KMS-11 (cell line): ENCODE measurements at regions not wholly inside any gene's neighbourhood (a gene's known extent, or its start where the extent isn't known, plus 50 kb on each side); places are given as distances from the start of the nearest gene placed in this dataset.

Experiments
- H2AFZ ChIP-seq: fragments of 200-600 bp; sonication (generic); 2 replicates; pipeline ENCODE4 v1.6.1; 2016; ENCODE audit warnings: antibody characterized with exemption, mixed run types, low read depth
- H3K27ac ChIP-seq: fragments of 200-600 bp; sonication (generic); 2 replicates; pipeline ENCODE4 v1.6.1; 2016; ENCODE audit warnings: mild to moderate bottlenecking, mixed run types
- H3K27me3 ChIP-seq: fragments of 200-600 bp; sonication (generic); 2 replicates; pipeline ENCODE4 v1.6.1; 2017; ENCODE audit warnings: mild to moderate bottlenecking, low read depth, mixed run types, moderate library complexity; ENCODE audit not compliant: insufficient read depth
- H3K36me3 ChIP-seq: fragments of 200-600 bp; sonication (generic); 2 replicates; pipeline ENCODE4 v1.6.1; 2017; ENCODE audit warnings: mild to moderate bottlenecking, mixed run types; ENCODE audit not compliant: insufficient read depth
- H3K4me1 ChIP-seq: fragments of 200-600 bp; sonication (generic); 2 replicates; pipeline ENCODE4 v1.6.1; 2016; ENCODE audit warnings: mild to moderate bottlenecking, low read depth, mixed run types; ENCODE audit not compliant: poor library complexity, severe bottlenecking
- H3K4me2 ChIP-seq: fragments of 200-600 bp; sonication (generic); 2 replicates; pipeline ENCODE4 v1.7.0; 2016; ENCODE audit warnings: mild to moderate bottlenecking, mixed run types
- H3K4me3 ChIP-seq: fragments of 200-600 bp; sonication (generic); IDR thresholded peaks from 2 replicates; pipeline ENCODE4 v1.6.1; 2017; ENCODE audit warnings: low read depth, low read length, mixed read lengths; ENCODE audit not compliant: insufficient read depth
- H3K79me2 ChIP-seq: fragments of 200-600 bp; sonication (generic); 2 replicates; pipeline ENCODE4 v1.6.1; 2016; ENCODE audit warnings: low read depth, mixed run types; ENCODE audit not compliant: insufficient read depth
- H3K9ac ChIP-seq: fragments of 200-600 bp; sonication (generic); 2 replicates; pipeline ENCODE4 v1.6.1; 2016; ENCODE audit warnings: mild to moderate bottlenecking, mixed run types
- H4K20me1 ChIP-seq: fragments of 200-600 bp; sonication (generic); 2 replicates; pipeline ENCODE4 v1.6.1; 2016; ENCODE audit warnings: mild to moderate bottlenecking, mixed run types; ENCODE audit not compliant: insufficient read depth
- CTCF ChIP-seq: fragments of 200-600 bp; sonication (generic); conservative IDR thresholded peaks from 2 replicates; pipeline ENCODE4 v1.6.1; 2017; ENCODE audit warnings: low read depth, mild to moderate bottlenecking, antibody characterized with exemption, low read length, moderate library complexity, mixed read lengths

- H3K27me3 ChIP-seq = no peaks in the 10 kb centered on the region
- no peak overlapping the region for H3K4me3 ChIP-seq
- no peaks in the 10 kb centered on the region for H3K4me1 ChIP-seq
- no peaks in the 10 kb centered on the region for H4K20me1 ChIP-seq
- H2AFZ ChIP-seq = no peak overlapping the region
- no peaks in the 10 kb centered on the region for H3K36me3 ChIP-seq
- no peak overlapping the region for H3K4me2 ChIP-seq
- no peak overlapping the region for H3K9ac ChIP-seq
- no peak overlapping the region for H3K27ac ChIP-seq
- TF ChIP-seq CTCF = no peak
- no peaks in the 10 kb centered on the region for H3K79me2 ChIP-seq
These were observed 701.3 kb upstream of the KCND2 start for GRCh38 chr7:119571666-119572065.

- no peaks in the 10 kb centered on the region for H3K4me1 ChIP-seq
- H3K4me2 ChIP-seq = no peak overlapping the region
- H2AFZ ChIP-seq = no peak overlapping the region
- H3K9ac ChIP-seq = no peak overlapping the region
- H4K20me1 ChIP-seq = no peaks in the 10 kb centered on the region
- no peaks in the 10 kb centered on the region for H3K79me2 ChIP-seq
- no peak overlapping the region for H3K27ac ChIP-seq
- H3K4me3 ChIP-seq = no peak overlapping the region
- H3K27me3 ChIP-seq = no peaks in the 10 kb centered on the region
- TF ChIP-seq CTCF = no peak
- no peaks in the 10 kb centered on the region for H3K36me3 ChIP-seq
These were observed 700.8 kb upstream of the KCND2 start for GRCh38 chr7:119572132-119572531.

GRCh38 chr7:119572541-119572940, 700.4 kb upstream of the KCND2 start:
- H3K4me2 ChIP-seq = no peak overlapping the region
- H3K9ac ChIP-seq = no peak overlapping the region
- H4K20me1 ChIP-seq = no peaks in the 10 kb centered on the region
- H2AFZ ChIP-seq = no peak overlapping the region
- H3K27ac ChIP-seq = no peak overlapping the region
- TF ChIP-seq CTCF = no peak
- no peaks in the 10 kb centered on the region for H3K27me3 ChIP-seq
- H3K4me1 ChIP-seq = no peaks in the 10 kb centered on the region
- no peaks in the 10 kb centered on the region for H3K36me3 ChIP-seq
- H3K79me2 ChIP-seq = no peaks in the 10 kb centered on the region
- H3K4me3 ChIP-seq = no peak overlapping the region

- no peaks in the 10 kb centered on the region for H4K20me1 ChIP-seq
These were observed 694.9 kb upstream of the KCND2 start for GRCh38 chr7:119578116-119578515.

More at GRCh38 chr7:119578116-119578515, 694.9 kb upstream of the KCND2 start:
- no peaks in the 10 kb centered on the region for H3K27me3 ChIP-seq
- H3K27ac ChIP-seq = no peak overlapping the region
- no peak overlapping the region for H3K9ac ChIP-seq
- no peak for TF ChIP-seq CTCF
- H3K4me3 ChIP-seq = no peak overlapping the region
- H3K4me1 ChIP-seq = no peaks in the 10 kb centered on the region
- H3K79me2 ChIP-seq = no peaks in the 10 kb centered on the region
- no peaks in the 10 kb centered on the region for H3K36me3 ChIP-seq
- H3K4me2 ChIP-seq = no peak overlapping the region
- no peak overlapping the region for H2AFZ ChIP-seq
